OCI-LY3 (cell line): ENCODE measurements at regions not wholly inside any gene's neighbourhood (a gene's known extent, or its start where the extent isn't known, plus 50 kb on each side); places are given as distances from the start of the nearest gene placed in this dataset.

Experiments used
- H2AFZ ChIP-seq: fragments of 200-600, 300-600 bp; shearing (Covaris generic); 2 replicates; pipeline ENCODE4 v1.6.0; 2014; ENCODE audit warnings: antibody characterized with exemption, low read depth, low read length
- H3K27ac ChIP-seq: fragments of 200-600, 300-600 bp; sonication (generic); 2 replicates; pipeline ENCODE4 v1.5.1; 2014; ENCODE audit warnings: mild to moderate bottlenecking, low read length, moderate library complexity, mixed read lengths
- H3K27me3 ChIP-seq: fragments of 200-600, 300-600 bp; sonication (generic); 2 replicates; pipeline ENCODE4 v1.6.1; 2014; ENCODE audit warnings: low read depth, low read length, mixed read lengths
- H3K36me3 ChIP-seq: fragments of 200-600, 300-600 bp; sonication (generic); replicated peaks from 2 replicates; pipeline ENCODE3; 2014; ENCODE audit warnings: low read depth, low read length, mixed read lengths
- H3K4me1 ChIP-seq: fragments of 300-600, 200-600 bp; sonication (generic); 2 replicates; pipeline ENCODE4 v1.6.1; 2014; ENCODE audit warnings: low read length, mixed read lengths
- H3K4me2 ChIP-seq: fragments of 200-600, 300-600 bp; sonication (generic); 2 replicates; pipeline ENCODE4 v1.6.1; 2014; ENCODE audit warnings: low read length, mixed read lengths
- H3K4me3 ChIP-seq: fragments of 300-600, 200-600 bp; sonication (generic); 2 replicates; pipeline ENCODE4 v1.5.1; 2014; ENCODE audit warnings: antibody characterized with exemption, mild to moderate bottlenecking, low read length, moderate library complexity
- H3K79me2 ChIP-seq: fragments of 300-600, 200-600 bp; shearing (Covaris generic); 2 replicates; pipeline ENCODE4 v1.6.1; 2014; ENCODE audit warnings: mild to moderate bottlenecking, low read length, mixed read lengths
- H3K9ac ChIP-seq: fragments of 300-600, 200-600 bp; shearing (Covaris generic); 2 replicates; pipeline ENCODE4 v1.6.0; 2014; ENCODE audit warnings: mild to moderate bottlenecking, low read length, moderate library complexity
- H3K9me3 ChIP-seq: fragments of 200-600, 300-600 bp; shearing (Covaris generic); 2 replicates; pipeline ENCODE4 v1.6.1; 2014; ENCODE audit warnings: low read length, mixed read lengths; ENCODE audit not compliant: insufficient read depth
- H4K20me1 ChIP-seq: fragments of 200-600, 300-600 bp; sonication (generic); 2 replicates; pipeline ENCODE4 v1.6.1; 2016; ENCODE audit warnings: low read length, mixed read lengths; ENCODE audit not compliant: insufficient read depth
- CTCF ChIP-seq: fragments of 200-600, 300-600 bp; sonication (generic); IDR thresholded peaks from 2 replicates; pipeline ENCODE4 v1.5.1; 2014; ENCODE audit warnings: antibody characterized with exemption, low read length, low read depth
- EZH2phosphoT487 ChIP-seq: fragments of 200-600 bp; shearing (Covaris generic); IDR thresholded peaks from 2 replicates; pipeline ENCODE4 v1.6.1; 2018; ENCODE audit warnings: antibody characterized with exemption, mixed run types, low read depth

GRCh38 chr16:27718201-27719105, 168.5 kb downstream of the KATNIP start:
- Histone ChIP-seq H3K4me3 (no peak overlapping the region), H2AFZ (no peak overlapping the region), H3K36me3 (no peaks in the 10 kb centered on the region), H3K79me2 (no peaks in the 10 kb centered on the region), H3K27me3 (no peaks in the 10 kb centered on the region), H3K4me1 (no peaks in the 10 kb centered on the region), H3K9me3 (no peaks in the 10 kb centered on the region), H4K20me1 (no peaks in the 10 kb centered on the region), H3K27ac (no peak overlapping the region), H3K9ac (no peak overlapping the region), H3K4me2 (no peak overlapping the region)
- TF ChIP-seq CTCF (no peak), EZH2phosphoT487 (no peak)

DNA sequence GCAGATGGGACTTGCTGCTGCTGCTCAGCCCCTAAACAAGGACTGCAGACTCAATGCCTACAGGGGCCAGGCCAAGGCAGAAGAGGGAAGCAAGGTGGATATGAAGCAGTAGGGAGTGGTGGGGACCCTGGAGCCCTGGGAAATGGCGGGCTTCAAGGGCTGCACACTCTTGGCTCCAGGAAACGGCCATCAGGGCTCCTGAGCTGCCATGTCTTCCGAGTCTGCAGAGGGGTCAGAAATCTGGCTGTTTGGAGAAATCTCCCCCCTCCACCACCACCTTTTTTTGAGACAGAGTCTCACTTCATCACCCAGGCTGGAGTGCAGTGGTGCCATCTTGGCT, 169.1 kb downstream of the KATNIP start:
- Histone ChIP-seq H3K27ac (no peak overlapping the region), H3K9me3 (no peaks in the 10 kb centered on the region), H3K4me1 (no peaks in the 10 kb centered on the region), H3K79me2 (no peaks in the 10 kb centered on the region), H3K4me2 (no peak overlapping the region), H3K27me3 (no peaks in the 10 kb centered on the region), H3K4me3 (no peak overlapping the region), H4K20me1 (no peaks in the 10 kb centered on the region), H3K36me3 (no peaks in the 10 kb centered on the region), H2AFZ (no peak overlapping the region), H3K9ac (no peak overlapping the region)
- TF ChIP-seq CTCF (no peak), EZH2phosphoT487 (no peak)

- no peaks in the 10 kb centered on the region for H4K20me1 ChIP-seq
- no peak overlapping the region for H3K4me2 ChIP-seq
- no peaks in the 10 kb centered on the region for H3K4me1 ChIP-seq
- no peak overlapping the region for H3K27ac ChIP-seq
- no peak overlapping the region for H3K4me3 ChIP-seq
- no peak overlapping the region for H3K9ac ChIP-seq
- no peak overlapping the region for H2AFZ ChIP-seq
- H3K27me3 ChIP-seq, result no peaks in the 10 kb centered on the region
- no peak for TF ChIP-seq CTCF
- TF ChIP-seq EZH2phosphoT487, result no peak
- H3K79me2 ChIP-seq, result no peaks in the 10 kb centered on the region
- H3K9me3 ChIP-seq, result no peaks in the 10 kb centered on the region
- H3K36me3 ChIP-seq, result no peaks in the 10 kb centered on the region
Measured at GRCh38 chr16:27720731-27721530, 171.0 kb downstream of the KATNIP start.

DNA sequence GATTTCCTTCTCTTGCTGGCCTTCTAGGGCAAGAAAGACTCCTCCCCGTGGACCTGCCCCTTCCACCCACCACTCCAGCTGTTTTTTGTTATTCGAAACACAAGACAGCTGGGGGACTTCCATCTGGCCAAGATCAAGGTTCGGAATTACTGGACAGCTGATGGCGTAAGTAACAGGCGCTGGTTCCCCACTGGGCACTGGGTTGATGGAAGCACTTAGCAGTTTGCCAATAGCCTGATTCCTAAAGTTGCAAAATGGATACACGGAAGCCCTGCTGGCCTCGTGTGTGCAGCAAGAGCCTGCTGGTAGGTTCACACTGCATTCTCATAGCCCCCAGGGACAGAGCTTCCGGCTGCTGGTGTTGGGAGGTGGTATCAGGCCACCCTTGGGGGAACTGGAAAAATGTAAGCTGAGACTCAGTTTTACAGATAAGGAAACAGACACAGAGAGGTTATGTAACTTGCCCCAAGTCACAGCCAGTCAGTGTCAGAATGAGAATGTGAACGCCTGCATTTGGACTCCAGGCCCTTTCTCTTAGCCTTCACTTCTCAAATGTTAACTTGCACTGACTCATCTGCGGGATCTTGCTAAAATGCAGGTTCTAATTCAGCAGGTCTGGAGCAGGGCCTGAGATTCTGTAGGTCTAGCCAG, 171.7 kb downstream of the KATNIP start:
- no peak overlapping the region for H3K4me2 ChIP-seq
- no peaks in the 10 kb centered on the region for H3K79me2 ChIP-seq
- H3K9me3 ChIP-seq, result no peaks in the 10 kb centered on the region
- H4K20me1 ChIP-seq, result no peaks in the 10 kb centered on the region
- H2AFZ ChIP-seq, result no peak overlapping the region
- no peaks in the 10 kb centered on the region for H3K36me3 ChIP-seq
- TF ChIP-seq EZH2phosphoT487 (no peak), CTCF (no peak)
- H3K27ac ChIP-seq, result no peak overlapping the region
- no peak overlapping the region for H3K9ac ChIP-seq
- no peaks in the 10 kb centered on the region for H3K27me3 ChIP-seq
- no peaks in the 10 kb centered on the region for H3K4me1 ChIP-seq
- H3K4me3 ChIP-seq, result no peak overlapping the region
